Common myeloid progenitor, CD34-positive (primary cell): ENCODE measurements at regions not wholly inside any gene's neighbourhood (a gene's known extent, or its start where the extent isn't known, plus 50 kb on each side); places are given as distances from the start of the nearest gene placed in this dataset.

Source experiments
- CTCF ChIA-PET: fragments of 350-600 bp; sonication (Branson Sonifier 250); formaldehyde crosslinking; loops from one replicate; lab custom pipeline; 2021; ENCODE audit warnings: antibody characterized with exemption; lab: Charles Lee
- POLR2A ChIA-PET: fragments of 350-600 bp; sonication (Branson Sonifier 250); formaldehyde crosslinking; loops from one replicate; lab custom pipeline; 2021; ENCODE audit warnings: antibody characterized with exemption; lab: Charles Lee
- DNase-seq, 3 donors: peaks; one replicate each; pipeline versions ENCODE4 v3.0.0 to v3.0.0-alpha.2; 2013
- H3K27ac ChIP-seq, 2 experiments: 1 replicate in 1 of 2; 2 replicates in 1 of 2; pipeline ENCODE4 v1.7.0; 2013; ENCODE audit warnings: inconsistent platforms in 2 of 2, low read length in 2 of 2, mild to moderate bottlenecking in 2 of 2, low read depth in 1 of 2, moderate library complexity in 1 of 2; ENCODE audit not compliant: severe bottlenecking in 2 of 2, insufficient read depth in 1 of 2, poor library complexity in 1 of 2
- H3K27me3 ChIP-seq, 5 experiments: replicated peaks in 2 of 5; 1 replicate in 3 of 5; 2 replicates in 2 of 5; pipeline versions ENCODE4 v1.6.1 to v1.7.0; 2013; ENCODE audit warnings: low read length in 4 of 5, mild to moderate bottlenecking in 2 of 5, moderate library complexity in 2 of 5, inconsistent platforms in 1 of 5; ENCODE audit not compliant: insufficient read depth in 5 of 5, control insufficient read depth in 4 of 5
- H3K36me3 ChIP-seq, 4 experiments: 1 replicate in 2 of 4; 2 replicates in 2 of 4; pipeline versions ENCODE4 v1.6.1 to v1.7.0; 2013; ENCODE audit warnings: low read length in 3 of 4, control low read depth in 1 of 4, mild to moderate bottlenecking in 1 of 4; ENCODE audit not compliant: control insufficient read depth in 4 of 4, insufficient read depth in 4 of 4
- H3K4me1 ChIP-seq, 4 experiments: 1 replicate in 3 of 4; 2 replicates in 1 of 4; pipeline versions ENCODE4 v1.6.1 to v1.7.1; 2013; ENCODE audit warnings: low read length in 3 of 4, mild to moderate bottlenecking in 3 of 4, control low read depth in 1 of 4, inconsistent platforms in 1 of 4, moderate library complexity in 1 of 4; ENCODE audit not compliant: control insufficient read depth in 4 of 4, insufficient read depth in 4 of 4; ENCODE audit errors: control extremely low read depth in 1 of 4
- H3K4me3 ChIP-seq, 7 experiments: 1 replicate in 4 of 7; 2 replicates in 3 of 7; pipeline versions ENCODE4 v1.5.1 to v1.7.0; 2013; ENCODE audit warnings: mild to moderate bottlenecking in 7 of 7, low read length in 6 of 7, moderate library complexity in 6 of 7, inconsistent platforms in 2 of 7, low read depth in 2 of 7, control low read depth in 1 of 7; ENCODE audit not compliant: insufficient read depth in 4 of 7, control insufficient read depth in 1 of 7; ENCODE audit errors: extremely low read depth in 1 of 7
- H3K9me3 ChIP-seq, 5 experiments: 1 replicate in 4 of 5; 2 replicates in 1 of 5; pipeline versions ENCODE4 v1.6.1 to v1.7.1; 2013; ENCODE audit warnings: low read length in 4 of 5, mild to moderate bottlenecking in 2 of 5, inconsistent platforms in 1 of 5, low read depth in 1 of 5, moderate library complexity in 1 of 5; ENCODE audit not compliant: control insufficient read depth in 4 of 5, insufficient read depth in 2 of 5; ENCODE audit errors: control extremely low read depth in 1 of 5
- whole genome bisulfite sequencing: methylation state at CpG from one replicate; pipeline ENCODE4 v1.1.5; 2013; ENCODE audit not compliant: insufficient coverage; 5-methylcytosine and 5-hydroxymethylcytosine counted together

GRCh38 chr4:108473163-108473720, 147.1 kb upstream of the RPL34 start:
- H3K27me3 ChIP-seq = no peaks in the 10 kb centered on the region
- CTCF ChIA-PET = no interaction called here
- 100% methylated on average over 1 of the region's 2 CpGs for WGBS
- peaks cover 0 to 3% (median 2%) of the 10 kb centered on the region in 5 experiments for H3K9me3 ChIP-seq
- DNase-seq = no peak
- H3K36me3 ChIP-seq = no peaks in the 10 kb centered on the region
- no peak overlapping the region for H3K27ac ChIP-seq
- H3K4me1 ChIP-seq = peaks cover 0 to under 1% (median 0%) of the 10 kb centered on the region in 4 experiments
- H3K4me3 ChIP-seq = no peak overlapping the region
- POLR2A ChIA-PET = no interaction called here

DNA sequence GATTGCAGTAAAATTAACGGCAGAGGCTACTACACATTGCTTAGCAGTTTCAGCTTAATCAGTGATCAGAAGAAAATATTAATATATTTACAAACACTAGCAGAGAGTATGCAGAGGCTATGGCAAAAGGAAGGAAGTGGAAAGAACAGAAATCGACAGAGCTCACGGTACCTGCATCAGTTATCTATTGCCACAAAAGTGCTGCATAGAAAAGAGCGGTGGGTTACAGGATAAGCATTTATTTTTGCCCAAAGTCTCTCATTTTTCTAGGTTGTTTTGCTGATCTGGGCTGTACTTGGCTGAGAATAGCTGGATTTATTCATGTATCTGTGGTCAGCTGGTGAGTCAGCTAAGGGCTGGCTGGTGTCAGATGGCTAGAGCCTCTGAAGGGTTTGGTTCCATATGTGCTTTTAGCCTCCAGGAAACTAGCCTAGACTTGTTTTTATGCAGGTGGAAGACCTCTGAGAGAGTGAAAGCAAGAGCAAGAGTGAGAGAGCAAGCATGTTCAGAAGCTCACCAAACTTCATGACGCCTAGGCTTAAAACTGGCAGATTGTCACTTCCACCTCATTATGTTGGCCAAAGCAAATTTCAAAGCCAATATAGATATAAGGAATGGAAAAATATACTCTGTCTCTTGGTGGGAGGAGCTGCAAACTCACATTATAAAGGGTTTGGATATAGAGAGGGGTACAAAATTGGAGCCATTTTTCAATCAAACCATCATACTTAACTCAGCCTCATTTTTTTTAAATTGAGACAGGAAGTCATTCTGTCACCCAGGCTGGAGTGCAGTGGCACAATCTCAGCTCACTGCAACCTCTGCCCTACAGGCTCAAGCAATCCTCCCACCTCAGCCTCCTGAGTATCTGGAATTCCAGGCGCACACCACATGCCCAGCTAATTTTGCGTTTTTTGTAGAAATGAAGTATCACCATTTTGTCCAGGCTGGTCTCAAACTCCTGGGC, 153.2 kb upstream of the RPL34 start:
- CTCF ChIA-PET = interaction anchor here (0.9 kb wide), 2 partner anchors 11 to 25 kb away, joined by 3 to 4 read pairs; no protein-coding TSS in a partner anchor
- Histone ChIP-seq H3K27ac (no peak overlapping the region), H3K27me3 (peaks cover 0 to 6% (median 0%) of the 10 kb centered on the region in 5 experiments), H3K9me3 (peaks cover 0 to 2% (median 0%) of the 10 kb centered on the region in 5 experiments), H3K4me1 (peaks cover 0 to 23% (median 3%) of the 10 kb centered on the region in 4 experiments), H3K4me3 (no peak overlapping the region), H3K36me3 (no peaks in the 10 kb centered on the region)
- DNase-seq = peak in 2 of 3 donors; percentile 52 to 66
- 63% methylated on average over 4 of the region's 7 CpGs for WGBS
- POLR2A ChIA-PET = interaction anchor here (0.6 kb wide), 1 partner anchor 95 kb away, joined by 3 read pairs; no protein-coding TSS in a partner anchor

GRCh38 chr4:108465886-108466500, 154.4 kb upstream of the RPL34 start:
- H3K36me3 ChIP-seq = no peaks in the 10 kb centered on the region
- H3K27ac ChIP-seq = no peak overlapping the region
- peaks cover 0 to 2% (median 0%) of the 10 kb centered on the region in 5 experiments for H3K9me3 ChIP-seq
- H3K27me3 ChIP-seq = peaks cover 0 to 6% (median 0%) of the 10 kb centered on the region in 5 experiments
- POLR2A ChIA-PET = no interaction called here
- peak in 2 of 3 donors; percentile 17 to 21 for DNase-seq
- CTCF ChIA-PET = no interaction called here
- peaks cover 0 to 23% (median 3%) of the 10 kb centered on the region in 4 experiments for H3K4me1 ChIP-seq
- no peak overlapping the region for H3K4me3 ChIP-seq
- WGBS = 82% methylated on average over 6 of the region's 9 CpGs

DNA sequence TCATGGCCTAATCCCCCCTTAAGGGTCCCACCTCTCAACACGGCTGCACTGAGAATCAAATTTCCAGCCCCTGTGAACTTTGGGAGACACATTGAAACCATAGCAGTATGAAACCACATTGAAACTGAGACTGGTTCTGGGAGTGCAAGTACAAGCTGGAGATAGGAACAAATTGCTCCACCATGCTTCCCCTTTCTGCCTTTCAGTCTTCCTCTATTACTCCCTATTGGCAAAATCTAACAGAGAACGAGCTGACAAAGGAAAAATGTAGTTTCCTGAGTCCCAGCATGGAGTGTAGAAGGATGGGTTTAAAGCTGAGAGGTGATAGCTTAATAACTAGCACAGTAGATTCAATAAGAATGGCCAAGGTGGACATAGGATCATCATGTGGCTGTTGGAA, 161.7 kb upstream of the RPL34 start:
- no peak overlapping the region for H3K27ac ChIP-seq
- H3K4me1 ChIP-seq = no peaks in the 10 kb centered on the region
- DNase-seq = peak in 2 of 3 donors; percentile 25
- CTCF ChIA-PET = no interaction called here
- POLR2A ChIA-PET = no interaction called here
- peaks cover 0 to 26% (median 7%) of the 10 kb centered on the region in 5 experiments for H3K27me3 ChIP-seq
- peaks cover 0 to 2% (median 0%) of the 10 kb centered on the region in 5 experiments for H3K9me3 ChIP-seq
- no peak overlapping the region for H3K4me3 ChIP-seq
- 14% methylated on average over 2 of the region's 2 CpGs for WGBS
- no peaks in the 10 kb centered on the region for H3K36me3 ChIP-seq

- Histone ChIP-seq H3K27ac (no peak overlapping the region), H3K9me3 (peaks cover 0 to 1% (median 0%) of the 10 kb centered on the region in 5 experiments), H3K4me3 (no peak overlapping the region), H3K36me3 (no peaks in the 10 kb centered on the region), H3K4me1 (peaks cover 1 to 5% (median 3%) of the 10 kb centered on the region in 4 experiments), H3K27me3 (peaks cover 0 to 43% (median 12%) of the 10 kb centered on the region in 5 experiments)
- no CpG with 5 or more reads among the region's 2 CpGs for WGBS
- ChIA-PET POLR2A (no interaction called here), CTCF (no interaction called here)
- no peak for DNase-seq
These were observed 166.1 kb upstream of the RPL34 start for GRCh38 chr4:108454227-108454626.

DNA sequence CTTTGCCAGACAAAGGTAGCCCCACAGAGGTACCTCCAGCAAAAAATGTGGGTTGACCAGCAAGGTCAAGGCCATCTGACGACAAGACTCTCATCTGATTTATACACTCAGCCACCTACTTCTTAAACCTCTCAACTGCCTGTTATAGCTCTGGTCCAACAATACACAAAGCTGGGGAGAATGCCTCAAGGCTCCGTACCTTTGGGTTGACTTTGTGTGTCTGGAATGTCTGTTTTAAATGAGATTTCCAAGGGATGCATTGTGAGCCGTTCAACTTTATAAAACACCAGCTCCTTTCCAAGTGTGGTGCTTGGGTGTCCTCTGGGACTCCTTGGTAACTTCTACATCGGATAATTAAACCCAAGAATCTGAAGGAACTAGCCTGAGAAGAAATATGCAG, 167.0 kb upstream of the RPL34 start:
- CTCF ChIA-PET = no interaction called here
- WGBS = 100% methylated on average over 1 of the region's 4 CpGs
- POLR2A ChIA-PET = no interaction called here

More for the DNA sequence above, 167.0 kb upstream of the RPL34 start:
- Histone ChIP-seq H3K4me3 (no peak overlapping the region), H3K27ac (no peak overlapping the region), H3K4me1 (peaks cover 3 to 6% (median 5%) of the 10 kb centered on the region in 4 experiments), H3K36me3 (no peaks in the 10 kb centered on the region), H3K27me3 (peaks cover 0 to 43% (median 12%) of the 10 kb centered on the region in 5 experiments), H3K9me3 (peaks cover 0 to 1% (median 0%) of the 10 kb centered on the region in 5 experiments)
- no peak for DNase-seq
